Fibroblast of the conjunctiva (primary cell): ENCODE measurements at regions not wholly inside any gene's neighbourhood (a gene's known extent, or its start where the extent isn't known, plus 50 kb on each side); places are given as distances from the start of the nearest gene placed in this dataset.

ENCODE experiments used
- DNase-seq: peaks from one replicate; pipeline ENCODE4 v3.0.0-alpha.2; 2010; ENCODE audit warnings: low read depth

DNA sequence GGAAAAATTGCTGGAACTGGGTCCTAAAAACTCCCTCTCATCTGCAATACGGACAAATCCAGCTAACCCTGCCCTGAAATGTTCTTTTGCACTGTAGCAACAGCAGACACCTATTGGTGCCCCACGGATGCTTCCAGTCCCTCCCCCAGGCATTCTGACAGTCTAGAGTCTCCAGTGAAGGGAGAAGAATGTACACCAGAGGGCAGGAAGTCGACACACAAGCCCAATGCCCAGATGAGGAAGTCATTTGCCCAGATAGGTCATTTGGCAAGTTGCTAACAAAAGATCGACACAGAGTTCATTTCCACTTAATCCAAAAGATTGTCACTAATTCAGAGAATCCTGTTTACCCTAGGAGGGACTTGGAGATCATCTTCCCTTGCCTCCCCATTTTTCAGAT, 293.0 kb upstream of the PRDM1 start:
- DNase-seq = no peak

DNA sequence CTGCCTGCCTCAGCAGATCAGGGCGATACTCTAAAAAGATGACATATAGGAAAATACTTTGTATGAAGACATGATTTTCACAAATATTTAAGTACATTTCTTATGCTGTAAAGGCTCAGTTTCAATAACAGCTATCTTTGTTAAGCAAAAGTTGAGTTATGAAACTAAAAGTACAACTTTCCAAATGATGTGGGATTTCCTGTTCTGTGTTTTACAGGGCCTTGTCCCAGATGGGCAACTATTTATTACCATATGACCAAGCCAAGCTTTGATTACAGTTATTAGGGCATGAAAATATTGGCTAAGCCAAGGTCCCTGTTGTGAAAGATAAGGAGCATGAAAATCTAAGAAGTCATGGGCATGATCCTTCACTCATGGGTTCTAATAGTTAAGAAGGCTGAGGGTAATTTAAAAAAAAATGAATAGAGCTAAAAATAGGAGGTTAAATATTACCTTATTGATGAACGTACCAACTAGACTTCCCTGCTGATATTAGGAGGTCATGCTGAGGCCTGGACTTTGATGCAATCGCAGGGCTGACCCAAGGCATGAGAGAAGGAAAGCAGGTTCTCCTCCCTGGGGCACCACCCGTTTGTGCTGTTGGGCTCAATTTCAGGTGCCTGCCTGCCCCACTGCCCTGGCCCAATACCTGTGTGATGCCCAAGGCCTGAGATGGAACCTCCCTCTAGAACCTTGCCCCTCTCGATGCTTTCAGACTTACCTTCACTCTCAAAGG, 294.4 kb upstream of the PRDM1 start:
- no peak for DNase-seq

DNA sequence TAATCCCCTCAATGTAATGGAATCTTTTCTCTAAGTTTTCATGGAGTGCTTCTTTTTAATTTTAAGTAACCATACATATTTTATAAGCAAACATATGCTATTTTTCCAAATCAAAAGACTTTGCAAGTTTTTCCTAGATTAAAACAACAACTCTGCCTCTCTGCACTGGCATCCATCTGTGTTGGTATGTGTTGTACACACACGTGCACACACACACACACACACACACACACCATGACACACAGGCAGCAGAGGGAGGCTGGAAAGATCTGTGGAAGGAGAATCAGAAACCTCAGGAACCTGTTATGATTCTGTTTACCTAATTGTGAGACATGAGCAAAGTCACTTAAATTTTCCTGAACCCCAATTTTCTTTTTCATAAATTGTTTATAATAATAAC, 295.0 kb upstream of the PRDM1 start:
- no peak for DNase-seq

DNA sequence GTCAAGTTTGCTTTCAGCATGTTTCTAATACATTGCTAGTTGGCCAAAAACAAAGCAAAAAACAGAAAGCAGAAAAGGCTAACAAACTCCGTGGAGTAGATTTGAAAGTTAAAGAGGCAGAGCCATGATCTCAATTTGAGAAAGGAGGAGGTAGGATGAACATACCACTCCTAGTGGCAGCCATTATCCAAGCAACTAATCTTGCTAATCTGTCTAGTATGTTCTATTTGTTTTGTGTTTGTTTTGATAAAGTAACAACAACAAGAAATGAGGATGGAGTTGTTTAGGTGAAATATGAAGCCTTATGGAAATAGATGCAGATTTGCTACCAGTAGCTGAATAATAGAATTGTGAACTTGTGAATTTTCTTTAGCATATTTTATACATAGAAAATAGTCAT, 295.5 kb upstream of the PRDM1 start:
- no peak for DNase-seq

DNA sequence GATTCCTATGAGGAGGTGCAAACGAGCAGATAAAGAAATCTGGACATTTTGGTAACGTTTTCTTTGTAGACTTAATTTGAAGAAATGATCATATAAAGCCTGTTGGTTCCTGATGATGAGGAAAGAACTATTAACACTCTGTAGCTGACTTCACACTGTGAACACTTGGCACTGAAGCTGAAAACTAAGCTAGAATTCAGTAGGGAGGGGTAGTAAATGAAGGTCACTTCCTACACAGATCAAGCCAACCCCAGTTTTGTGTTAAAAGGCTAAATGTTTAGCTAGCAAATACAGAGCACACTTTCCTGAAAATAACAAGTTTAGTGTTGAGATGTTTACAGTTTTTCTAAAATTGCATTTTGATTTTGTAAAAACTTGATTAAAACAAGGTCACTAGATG, 296.2 kb upstream of the PRDM1 start:
- no peak for DNase-seq

DNA sequence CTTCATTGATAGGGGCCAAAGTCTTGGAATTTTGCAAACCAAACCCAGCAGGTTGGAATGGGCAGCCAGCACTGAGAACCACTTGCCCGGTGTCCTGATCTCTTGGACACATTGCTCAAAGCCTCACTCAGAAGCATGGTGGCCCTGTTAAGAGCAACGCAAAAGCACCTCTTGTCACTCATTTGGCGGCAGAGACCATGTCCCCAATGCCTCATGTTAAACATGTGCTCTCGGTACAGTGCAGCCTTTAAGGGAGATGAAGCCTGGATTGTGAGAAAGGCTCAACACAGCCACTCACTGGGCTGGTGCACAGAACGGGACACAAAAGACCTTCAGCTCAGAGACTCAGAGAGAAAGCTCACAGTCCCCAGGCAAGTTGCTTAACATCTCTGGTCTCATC, 298.4 kb upstream of the PRDM1 start:
- no peak for DNase-seq

DNA sequence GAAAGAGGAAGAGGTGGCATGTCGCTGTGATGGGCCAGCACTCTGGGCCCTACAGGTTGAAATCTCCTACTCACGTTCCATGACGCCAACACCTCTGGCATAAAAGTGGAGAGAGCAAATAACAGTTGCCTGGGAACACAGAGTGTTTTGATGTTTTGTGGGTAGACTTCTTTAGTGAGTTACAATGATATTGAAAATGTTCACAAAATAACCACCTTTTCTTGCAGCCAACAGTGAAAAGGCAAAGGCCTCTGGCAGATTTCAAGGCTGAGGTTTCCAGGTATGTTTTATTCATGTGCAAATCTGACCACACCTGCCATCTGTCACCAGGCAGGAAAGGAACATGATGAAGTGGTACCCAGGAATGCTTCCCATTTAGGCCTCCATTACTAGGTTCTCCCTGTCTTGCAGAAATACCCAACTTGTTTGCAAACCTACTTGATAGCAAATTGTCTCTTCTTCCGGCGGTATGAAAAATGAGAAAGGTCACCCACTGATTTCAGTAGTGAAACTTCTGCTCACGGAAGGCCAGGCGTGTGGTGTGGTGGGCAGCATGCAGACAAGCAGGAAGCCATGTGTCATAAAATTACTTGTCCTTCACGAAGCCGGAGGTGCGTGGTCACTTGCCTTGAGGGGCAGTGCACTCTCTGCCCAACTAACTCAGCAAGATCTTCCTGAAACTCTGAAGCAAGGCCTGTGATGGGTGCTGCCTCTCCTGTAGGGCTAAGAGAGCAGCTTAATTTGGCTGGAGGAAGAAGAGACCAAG, 299.1 kb upstream of the PRDM1 start:
- DNase-seq = no peak

DNA sequence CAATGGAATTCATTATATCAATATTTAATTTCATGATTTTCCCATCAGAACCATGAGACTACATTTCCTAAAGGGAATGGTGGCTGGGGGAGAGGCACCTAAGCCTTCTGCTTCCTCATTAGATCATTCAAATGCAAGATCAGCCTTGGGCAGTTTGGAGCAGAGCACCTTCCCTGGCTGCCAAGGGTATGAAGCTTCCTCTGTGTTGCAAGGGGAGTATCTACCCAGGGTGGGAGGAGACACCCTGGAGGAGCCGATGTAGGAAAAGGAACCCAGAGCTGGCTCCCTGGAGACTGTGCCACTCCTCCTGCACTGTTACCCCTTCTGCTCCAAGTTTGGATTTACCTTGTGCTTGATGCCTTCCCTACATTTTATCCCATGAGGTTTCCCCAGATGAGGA, 299.7 kb upstream of the PRDM1 start:
- no peak for DNase-seq

DNA sequence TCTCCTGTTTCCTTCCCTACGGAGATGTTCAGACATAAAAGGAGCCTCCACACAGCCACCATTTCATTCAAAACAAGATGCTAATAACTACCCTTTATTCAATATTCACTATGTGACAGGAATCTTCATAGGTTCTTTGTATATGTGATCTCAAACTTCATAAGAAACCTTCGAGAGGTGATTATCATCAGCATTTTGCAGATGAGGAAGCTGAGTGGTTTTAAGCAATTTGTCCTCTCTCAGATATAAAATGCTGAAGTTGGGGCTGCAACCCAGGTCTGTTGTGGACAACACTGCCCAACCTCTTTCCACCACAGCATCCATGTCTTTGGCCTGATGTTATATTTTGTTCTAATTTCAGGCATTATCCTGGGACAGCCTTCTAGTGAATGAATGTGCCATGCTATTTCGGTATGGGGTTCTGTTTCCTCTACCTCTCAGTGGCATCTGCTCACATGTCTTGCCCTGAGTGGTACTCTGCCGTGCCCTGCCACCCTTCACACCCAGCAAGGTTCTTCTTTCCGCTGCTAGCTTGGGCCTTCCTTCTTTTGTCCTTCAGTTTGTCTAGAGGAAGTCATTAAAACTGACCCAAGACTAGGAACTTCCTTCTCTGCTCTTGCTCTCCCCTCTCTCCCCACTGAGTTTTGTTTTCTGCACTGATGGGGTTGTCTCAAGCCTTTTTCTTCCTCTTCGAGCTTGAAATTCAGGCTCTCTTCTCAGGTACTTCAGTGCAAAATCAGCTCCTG, 300.9 kb upstream of the PRDM1 start:
- no peak for DNase-seq

DNA sequence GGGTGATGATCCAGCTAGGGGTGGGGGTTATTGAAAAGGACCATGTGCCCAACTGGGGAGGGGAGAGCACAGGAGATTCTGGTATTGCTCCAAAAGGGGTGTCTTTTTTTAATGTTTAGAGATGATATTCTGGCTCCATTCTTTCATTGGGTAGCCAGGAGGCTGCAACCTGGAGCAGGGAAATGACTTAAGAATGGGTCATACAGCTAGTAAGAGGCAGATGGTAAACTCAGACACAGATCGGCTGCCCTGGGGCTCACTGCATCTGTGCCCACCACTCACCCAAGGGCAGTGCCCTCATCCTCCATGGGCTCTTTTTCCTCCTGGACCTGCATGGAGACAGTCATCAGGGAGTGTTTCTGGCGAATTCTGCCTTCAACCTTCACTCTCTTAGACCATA, 302.0 kb upstream of the PRDM1 start:
- no peak for DNase-seq

DNA sequence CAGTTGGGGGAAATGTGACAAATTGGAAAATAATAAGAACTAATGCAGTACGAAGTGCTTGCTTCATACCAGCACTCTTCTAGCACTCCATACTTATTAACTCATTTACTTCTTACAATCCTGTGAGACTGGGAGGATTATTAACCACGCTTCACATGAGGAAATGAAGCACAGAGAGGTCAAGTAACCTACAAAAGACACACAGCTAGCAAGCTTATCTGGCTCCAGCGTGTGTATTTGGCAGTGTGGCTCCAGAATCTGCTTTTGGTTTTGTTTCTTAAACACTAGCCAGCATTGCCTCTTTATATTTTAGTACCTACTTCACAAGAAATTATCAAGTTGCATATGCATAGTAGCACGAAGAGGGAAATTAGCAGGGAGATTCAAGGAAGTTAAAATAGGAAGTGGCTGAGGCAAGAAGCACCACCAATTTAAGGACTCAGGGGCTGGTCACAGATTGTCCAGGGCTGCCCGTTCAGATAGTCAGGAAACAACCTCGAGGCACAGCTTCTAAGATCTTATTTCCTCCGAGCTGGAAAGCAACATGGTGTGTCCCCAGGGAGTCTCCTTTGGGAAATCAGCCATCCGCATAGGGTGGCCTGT, 302.7 kb upstream of the PRDM1 start:
- DNase-seq = no peak

DNA sequence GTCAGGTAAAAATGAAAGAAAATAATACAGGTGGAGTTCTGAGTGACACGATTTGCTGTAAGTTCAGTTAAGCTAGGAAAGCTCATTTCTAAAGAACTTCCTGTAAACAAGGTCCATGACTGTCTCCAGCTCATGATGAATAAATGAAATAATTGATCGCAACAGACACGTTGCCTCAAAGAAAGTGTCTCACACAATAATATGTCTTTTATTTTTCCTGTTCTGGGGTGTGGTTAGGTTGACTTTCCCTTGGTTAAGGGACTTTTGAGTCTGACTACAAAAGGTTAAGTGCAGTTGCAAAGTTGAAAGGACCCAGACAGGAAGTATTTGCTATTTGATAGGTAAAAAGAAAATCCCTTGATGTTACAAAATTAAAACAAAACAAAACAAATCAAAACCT, 304.2 kb upstream of the PRDM1 start:
- DNase-seq = no peak

DNA sequence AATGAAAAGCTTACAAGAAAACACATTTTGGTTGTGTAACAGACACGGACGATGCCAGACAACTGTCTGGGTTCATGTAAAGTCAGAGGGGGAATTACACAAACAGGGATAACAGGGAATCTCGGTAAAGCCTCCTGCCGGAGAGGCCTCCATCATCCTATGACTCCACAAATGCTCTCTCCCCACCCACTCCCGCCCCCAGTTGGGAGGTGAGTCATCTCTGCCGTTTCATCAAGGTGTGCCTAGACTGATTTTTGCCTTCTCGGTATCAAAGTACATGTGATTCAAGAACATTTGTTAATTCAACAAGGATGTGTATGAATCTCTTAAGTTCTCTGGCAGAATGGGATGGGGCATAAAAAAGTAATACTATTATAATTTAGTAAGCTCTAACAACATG, 304.9 kb upstream of the PRDM1 start:
- DNase-seq = no peak

DNA sequence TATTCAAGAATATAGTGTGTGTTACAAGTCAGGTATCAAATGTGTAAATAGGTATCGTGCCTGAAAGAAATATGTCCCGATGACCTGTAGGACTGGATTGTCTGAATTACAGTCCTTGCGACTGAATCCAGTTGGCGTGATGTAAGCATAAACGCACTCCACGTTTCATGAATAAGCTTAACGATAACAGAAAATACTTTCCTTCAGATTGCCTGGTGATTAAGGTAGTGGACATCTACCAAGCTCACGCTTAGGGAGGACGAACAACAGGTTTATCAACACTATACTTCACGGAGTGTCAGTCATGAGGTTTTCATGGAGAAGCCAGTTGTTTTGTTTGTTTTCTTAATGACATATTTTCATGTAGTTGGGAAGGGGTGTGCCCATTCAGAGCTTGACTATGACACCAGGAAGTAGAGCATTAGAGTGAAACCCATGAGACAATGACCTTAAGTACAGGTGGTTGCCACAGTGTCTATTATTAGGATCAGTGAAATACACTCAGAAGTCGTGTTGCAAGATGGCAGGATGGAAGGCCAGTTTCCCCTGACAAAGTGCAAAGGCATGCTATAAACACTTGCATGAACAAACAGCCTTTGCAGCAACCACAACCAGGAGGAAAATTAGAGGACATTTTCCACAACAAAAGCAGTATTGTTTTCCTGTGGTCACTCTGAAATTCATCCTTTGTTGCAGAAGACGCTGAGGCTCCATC, 305.8 kb upstream of the PRDM1 start:
- no peak for DNase-seq

DNA sequence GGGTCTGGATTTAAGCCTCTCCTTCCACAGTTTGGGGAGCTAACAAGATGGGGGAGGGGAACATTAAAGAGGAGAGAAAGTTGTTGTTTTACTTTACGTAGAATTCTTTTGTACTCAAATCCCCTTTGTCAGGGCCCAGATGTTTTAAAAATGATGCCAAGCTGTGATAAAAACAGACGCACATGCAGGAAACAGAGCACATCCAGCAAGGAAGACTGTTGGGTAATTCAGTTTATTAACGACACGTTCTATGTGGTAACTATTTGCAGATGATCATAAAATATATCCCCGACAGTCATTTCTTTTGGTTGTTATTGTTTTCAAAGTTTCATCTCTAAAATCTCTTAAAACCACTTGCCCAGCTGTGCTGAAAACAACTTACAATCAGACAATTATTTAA, 307.0 kb upstream of the PRDM1 start:
- DNase-seq = peak; percentile 42

DNA sequence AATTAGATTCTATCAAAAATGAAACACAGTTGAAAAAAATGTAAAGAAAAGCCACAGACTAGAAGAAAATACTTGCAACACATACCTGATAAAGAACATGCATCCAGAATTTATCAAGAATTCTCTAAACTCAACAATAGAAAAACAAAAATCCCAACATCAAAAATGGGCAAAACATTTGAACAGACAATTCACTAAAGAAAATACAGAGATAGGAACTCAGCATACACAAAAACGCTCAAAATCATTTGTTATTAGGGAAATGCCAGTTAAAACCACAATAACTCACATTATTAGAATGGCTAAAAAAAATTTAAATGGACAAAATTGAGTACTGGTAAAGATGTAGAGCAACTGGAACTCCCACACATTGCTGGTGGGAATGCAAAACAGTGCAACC, 311.0 kb upstream of the PRDM1 start:
- no peak for DNase-seq

DNA sequence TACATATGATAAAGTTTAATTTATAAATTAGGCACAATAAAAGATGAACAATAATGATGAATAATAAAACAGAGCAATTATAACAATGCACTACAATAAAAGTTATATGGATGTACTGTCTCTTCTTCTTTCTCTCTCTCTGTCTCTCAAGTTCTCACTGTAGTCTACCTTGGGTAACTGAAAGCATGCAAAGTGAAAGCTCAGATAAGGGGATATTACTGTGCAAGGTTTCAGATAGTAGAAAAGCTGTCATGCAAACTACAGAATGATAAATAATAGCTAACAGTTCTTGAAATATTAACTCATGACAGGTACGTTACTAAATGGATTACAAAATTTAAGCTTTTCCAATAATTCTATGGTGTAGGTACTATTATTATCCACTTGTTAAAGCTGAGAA, 311.9 kb upstream of the PRDM1 start:
- no peak for DNase-seq

DNA sequence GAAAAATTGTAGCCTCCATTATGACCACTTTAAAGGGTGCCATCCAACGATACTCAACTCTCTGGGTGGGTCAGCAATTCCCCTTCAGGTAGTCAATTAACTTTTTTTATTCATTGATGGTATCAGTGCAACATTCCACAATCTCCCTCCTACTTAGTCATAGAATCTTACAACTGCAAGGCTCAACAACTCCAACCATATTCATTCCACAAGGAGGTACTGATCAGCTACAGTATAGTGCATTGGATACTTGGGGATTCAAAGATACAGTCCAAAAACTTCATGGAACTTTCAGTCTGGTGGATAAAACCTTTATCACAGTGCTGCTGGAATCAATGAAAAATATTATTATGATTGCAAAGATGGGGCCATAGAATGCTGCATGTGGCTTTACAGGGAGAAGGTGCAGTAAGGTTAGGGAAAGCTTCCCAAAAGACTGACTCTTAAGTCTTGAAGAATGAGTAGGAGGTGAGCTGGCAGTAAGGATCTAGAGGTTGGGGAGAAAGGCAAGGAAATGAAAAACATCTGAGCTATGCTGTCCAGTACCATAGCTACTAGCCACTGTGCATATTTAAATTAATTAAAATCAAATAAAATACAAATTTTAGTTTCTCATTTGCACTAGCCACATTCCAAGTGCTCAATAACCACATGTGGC, 314.7 kb upstream of the PRDM1 start:
- no peak for DNase-seq

DNA sequence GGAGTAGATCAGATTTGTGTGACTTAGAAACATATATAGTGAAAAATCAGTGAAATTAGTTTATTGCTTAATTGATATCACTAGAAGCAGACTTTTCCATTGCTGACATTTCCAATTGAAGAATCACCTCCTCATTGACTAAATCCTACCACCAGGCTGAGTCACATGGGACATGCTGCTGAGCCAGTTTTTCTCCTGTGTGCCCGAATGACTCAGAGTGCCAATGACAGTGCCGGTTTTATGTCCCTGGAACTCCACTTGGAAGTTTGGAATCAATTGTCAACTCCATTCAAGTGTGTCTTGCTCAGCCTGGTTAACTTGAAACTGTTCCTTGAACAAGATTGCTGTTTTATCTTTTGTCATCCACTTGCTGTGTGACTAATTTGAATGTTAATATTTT, 316.1 kb upstream of the PRDM1 start:
- DNase-seq = no peak

DNA sequence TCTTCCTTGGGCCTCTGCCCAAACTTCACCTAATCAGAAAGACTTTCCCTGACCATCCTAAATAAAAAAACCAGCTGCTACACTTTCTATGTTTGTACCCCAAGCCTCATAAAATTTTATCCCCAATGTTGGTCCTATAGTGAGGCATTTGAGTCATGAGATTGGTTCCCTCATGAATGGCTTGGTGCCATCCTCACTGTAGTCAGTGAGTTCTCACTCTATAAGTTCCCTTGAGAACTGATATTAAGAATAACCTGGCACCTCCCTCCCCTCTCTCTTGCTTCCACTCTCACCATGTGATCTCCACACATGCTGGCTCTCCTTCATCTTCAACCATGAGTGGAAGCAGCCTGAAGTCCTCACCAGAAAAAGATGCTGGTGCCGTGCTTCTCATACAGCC, 316.9 kb upstream of the PRDM1 start:
- no peak for DNase-seq

DNA sequence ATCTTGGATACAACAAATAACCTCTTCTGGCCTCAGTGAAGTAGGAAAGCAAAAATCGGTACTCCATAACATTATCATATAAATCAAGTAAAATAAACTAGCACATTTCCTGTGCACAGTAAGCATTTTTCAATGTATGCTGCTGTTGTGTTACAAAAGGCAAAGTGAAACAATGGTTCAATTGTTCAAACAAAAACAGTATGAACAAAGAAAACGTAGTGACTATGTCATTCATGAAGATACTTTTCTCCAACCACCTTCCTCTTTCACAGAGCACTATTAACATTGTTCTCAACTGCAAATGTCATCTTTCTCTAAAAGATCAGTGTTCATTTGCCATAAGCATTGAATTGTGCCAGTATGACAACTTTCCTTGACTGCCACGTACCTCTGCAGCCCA, 318.6 kb upstream of the PRDM1 start:
- no peak for DNase-seq

DNA sequence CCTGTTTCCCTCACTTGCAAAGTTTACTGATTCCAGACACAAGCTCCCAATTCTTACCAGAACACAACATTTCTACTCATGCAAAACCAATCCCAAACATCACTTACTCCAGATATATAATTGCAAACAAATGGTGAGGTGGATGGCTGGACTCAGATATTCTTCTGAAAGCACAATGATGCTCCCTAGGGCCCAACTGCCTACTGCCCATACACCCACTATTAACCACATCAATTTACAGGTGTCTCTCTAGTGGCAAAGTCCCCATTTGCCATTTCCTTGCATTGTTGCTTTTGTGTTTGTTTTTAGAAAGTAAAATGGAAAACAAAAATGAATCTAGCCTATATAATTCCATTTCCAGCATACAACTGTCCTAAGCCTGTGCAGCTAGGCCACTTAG, 320.9 kb upstream of the PRDM1 start:
- DNase-seq = no peak
